NCI-H2029 treated with DMSO at 0.1 percent for 48 hours (cell line): ENCODE measurements at regions not wholly inside any gene's neighbourhood (a gene's known extent, or its start where the extent isn't known, plus 50 kb on each side); places are given as distances from the start of the nearest gene placed in this dataset.
A peak's percentile ranks its signal among the peaks of the same experiment; 100 is the strongest.

ENCODE experiments used
- DNase-seq: peaks from one replicate; lab custom pipeline; 2025; lab: John Stamatoyannopoulos, UW

DNA sequence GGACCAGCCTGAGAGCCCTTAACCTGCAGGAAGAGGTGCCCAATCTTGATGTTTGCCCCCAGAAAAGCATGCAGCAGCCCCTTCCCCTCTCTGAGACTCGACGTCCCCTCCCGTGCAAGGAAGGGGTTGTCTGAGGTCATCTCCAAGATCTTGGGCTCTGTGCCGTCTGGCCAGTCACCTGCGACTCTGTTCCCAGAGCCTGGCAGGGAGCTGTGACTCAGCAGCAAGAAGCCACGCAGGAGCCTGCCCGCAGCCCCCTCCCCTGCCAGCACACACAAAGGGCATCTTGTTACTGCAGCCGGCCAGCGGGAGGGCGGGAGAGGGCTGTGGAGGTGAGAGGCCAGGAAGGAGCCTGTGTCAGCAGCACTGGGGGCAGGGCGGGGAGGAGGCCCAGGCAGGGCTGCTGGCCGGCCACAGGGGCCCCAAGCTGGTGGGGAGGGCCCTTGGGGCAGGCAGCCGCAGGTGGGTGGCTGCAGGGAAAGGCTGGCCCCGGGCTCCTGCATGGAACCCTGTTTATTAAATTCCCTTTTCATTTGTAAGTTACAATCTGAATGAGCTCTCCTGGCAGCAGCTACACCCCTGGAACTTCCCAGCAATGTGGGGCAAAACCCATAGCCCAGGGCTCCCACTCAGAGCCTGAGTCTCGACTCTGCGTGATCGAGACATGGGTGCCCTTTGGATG, 103.7 kb upstream of the ZMIZ1 start:
- no peak for DNase-seq

DNA sequence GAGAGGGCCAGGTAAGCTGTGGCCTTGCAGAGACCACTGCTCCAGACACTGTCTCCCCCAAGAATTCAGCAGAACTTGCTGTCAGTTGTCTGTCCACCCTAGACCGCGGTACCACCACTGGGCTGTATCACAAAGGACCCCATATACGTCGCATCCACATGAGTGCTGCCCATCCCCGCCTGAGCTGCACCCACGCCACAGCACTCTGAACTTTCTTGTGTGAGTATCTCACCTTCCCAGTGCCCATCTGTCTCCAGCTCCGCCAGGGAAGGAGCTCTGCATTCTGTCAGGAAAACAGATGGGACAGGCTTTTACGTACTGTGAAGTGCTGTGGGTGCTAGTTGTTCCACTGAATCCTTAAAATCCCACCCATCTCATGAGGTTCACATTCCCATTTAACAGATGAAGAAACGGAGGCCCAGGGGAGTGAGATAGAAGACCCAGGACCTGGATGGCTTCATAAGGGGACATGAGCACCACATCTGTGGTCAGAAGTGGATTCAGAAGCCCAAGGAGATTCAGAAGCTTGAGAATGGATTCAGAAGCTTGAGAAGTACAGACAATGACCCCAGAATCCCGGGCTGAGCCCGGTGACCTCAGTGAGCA, 102.5 kb upstream of the ZMIZ1 start:
- DNase-seq = no peak

DNA sequence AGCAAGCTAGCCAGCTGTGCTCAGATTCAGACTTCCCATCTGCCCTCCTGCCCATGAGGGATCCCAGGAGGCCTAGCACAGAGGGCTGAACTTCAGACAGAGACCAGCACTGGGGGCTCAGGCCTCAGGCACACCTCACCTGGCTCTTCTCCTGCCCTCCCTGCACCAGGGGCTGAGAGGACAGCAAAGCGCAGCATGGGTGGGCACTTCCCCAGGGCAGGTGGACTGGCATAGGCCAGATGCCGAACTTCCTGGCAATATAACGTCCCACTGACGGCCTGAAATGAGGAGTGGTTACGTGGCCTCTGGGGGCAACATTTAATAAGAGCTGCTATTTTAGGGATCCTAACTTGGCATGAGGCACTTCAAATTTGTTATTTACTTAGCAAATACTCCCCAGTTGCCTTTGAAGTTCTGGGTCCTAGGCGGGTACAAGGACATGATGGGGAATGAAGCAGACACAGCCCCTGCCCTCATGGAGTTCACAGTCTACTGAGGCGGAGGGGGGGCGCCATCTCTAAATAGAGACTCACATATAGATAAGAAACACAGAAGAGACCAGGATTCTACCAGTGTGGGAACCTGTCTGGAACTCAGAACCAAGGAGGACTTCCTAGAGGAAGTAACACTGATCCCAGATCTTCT, 101.8 kb upstream of the ZMIZ1 start:
- no peak for DNase-seq

DNA sequence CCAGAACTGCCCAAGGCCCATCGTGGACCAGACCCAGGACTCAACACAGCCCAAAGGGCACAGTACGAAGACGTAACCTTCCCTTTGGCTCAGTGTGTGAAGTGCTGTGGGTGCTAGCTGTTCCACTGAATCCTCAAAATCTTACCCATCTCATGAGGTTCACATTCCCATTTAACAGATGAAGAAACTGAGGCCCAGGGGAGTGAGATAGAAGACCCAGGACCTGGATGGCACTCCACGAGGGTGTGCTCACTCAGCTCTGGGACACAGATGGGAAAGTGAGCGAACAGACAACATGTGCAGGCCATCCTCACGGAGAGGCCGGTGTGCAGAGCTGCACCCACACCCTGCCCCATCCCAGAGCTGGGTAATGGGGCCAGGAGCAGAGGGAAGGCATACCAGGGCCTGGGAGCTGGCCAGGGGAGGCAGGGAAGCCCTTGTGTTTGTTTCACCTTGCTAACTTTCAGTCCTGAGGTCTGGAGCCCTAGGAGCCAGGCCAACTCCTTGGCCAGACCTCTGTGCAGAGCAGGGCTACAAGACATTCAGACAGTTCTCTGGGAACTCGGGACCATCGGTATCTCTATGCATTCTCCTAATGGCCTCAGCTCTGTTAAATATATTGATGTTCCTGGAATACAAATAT, 100.3 kb upstream of the ZMIZ1 start:
- DNase-seq = no peak

DNA sequence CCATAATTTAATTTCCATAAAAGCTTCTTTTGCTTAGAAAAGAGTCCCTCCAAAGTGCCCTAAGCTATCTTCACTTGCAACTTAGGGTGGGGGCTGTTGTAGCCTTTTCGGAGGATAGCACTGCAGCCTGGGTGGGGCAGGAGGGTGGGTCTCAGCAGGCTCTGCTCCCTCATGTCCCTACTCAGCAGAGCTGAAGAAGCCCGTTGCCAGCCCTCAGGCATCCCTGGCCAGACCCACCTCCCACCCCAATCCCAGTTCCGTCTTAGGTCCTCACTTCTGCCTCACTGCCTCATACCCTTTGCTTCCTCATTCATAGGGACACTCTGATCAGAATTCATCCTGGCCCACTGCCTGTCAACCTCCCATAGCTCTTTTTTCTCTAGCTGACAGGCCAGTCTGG, 99.8 kb upstream of the ZMIZ1 start:
- DNase-seq = no peak

DNA sequence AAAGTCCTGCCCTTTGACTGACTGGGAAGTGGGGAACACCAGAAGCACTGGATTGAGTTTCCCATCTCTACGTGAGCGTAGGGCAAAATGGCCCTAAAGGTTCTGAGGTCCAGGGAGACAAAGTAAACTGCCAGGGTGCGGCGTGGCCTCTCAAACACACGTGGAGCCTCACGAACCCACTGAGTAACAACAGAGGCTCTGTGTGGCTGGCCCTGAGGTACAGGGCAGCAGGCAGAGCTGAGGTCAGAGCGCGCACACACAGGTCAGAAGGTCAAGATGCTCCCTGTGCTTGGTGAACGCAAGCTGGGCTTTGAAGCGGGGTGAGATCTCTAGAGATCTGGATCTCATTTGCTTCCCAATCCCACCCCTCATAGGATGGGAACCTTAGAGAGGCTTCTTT, 99.0 kb upstream of the ZMIZ1 start:
- DNase-seq = no peak

DNA sequence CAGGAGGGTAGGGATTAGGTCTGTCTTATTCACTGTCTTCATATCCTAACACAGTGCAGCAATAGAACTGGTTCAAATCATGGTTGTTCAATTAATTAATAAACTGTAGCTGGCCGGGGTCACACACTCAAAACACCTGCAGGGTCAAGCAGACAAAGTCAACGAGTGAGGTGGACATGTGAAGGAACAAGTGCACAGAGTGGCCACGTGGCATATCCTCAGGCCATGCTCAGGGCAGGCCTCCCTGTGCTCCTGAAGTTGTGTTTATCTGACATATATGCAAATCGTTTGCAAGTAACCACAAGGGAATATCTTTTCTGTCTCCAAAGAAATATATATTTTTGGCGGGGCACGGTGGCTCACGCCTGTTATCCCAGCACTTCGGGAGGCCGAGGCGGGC, 98.5 kb upstream of the ZMIZ1 start:
- no peak for DNase-seq

DNA sequence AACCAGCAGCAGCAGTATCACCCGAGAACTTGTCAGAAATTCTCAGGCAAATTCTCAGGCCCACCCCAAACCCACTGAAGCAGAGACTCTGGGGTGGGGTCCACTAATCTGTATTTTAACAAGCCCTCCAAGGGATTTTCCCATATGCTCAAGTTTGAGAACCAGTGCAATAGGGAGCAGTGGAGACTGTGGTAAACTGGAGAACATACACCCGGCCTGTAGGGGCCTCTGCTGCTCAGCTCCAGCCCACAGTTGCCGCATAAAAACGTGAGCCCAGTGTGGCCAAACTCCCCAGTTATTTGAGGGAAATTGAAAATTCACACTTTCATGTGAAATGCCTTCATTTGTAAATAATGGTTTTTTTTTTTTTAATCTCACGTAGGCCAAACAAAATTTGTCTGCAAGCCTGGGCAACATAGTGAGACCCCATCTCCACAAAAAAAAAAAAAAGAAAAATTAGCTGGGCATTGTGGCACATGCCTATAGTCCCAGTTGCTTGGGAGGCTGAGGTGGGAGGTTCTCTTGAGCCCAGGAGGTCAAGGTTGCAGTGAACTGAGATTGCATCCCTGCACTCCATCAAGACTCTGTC, 97.6 kb upstream of the ZMIZ1 start:
- no peak for DNase-seq

DNA sequence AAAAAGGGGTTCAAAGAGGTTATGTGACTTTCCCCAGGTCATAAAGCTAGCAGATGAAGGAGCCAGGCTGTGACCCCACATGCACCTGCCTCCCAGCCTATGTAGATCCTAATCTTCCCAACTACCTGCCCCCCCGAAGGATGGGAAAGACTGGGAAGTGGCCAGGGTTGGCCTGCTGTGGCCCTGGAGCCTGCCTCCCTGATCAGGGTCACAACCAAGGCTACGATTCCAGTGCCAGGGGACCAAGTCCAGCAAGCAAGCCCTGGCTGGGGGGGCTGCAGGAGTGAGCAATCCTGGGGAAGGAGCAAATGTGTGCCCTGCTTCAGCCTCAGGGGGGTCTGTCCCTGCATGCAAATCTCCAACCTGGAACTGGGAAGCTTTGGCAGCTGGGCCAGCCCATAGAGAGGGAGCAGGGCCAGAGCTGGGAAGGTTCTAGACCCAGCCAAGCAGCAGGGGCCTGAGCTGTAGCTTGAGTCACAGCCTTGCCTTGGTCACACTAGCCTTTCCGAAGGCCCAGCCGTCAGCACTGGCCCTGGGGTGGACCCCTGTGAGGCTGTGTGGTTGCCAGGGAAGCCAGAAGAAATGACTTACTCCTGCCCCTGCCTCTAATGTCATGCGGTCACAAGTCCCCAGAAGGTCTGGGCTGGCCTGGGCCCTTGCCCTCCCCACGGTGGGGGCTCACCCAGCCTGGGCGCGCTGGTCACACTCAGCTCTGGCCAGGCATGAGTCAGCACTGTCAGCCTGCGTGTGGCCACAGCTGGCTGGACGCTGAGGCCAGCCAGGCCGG, 96.4 kb upstream of the ZMIZ1 start:
- DNase-seq = no peak

DNA sequence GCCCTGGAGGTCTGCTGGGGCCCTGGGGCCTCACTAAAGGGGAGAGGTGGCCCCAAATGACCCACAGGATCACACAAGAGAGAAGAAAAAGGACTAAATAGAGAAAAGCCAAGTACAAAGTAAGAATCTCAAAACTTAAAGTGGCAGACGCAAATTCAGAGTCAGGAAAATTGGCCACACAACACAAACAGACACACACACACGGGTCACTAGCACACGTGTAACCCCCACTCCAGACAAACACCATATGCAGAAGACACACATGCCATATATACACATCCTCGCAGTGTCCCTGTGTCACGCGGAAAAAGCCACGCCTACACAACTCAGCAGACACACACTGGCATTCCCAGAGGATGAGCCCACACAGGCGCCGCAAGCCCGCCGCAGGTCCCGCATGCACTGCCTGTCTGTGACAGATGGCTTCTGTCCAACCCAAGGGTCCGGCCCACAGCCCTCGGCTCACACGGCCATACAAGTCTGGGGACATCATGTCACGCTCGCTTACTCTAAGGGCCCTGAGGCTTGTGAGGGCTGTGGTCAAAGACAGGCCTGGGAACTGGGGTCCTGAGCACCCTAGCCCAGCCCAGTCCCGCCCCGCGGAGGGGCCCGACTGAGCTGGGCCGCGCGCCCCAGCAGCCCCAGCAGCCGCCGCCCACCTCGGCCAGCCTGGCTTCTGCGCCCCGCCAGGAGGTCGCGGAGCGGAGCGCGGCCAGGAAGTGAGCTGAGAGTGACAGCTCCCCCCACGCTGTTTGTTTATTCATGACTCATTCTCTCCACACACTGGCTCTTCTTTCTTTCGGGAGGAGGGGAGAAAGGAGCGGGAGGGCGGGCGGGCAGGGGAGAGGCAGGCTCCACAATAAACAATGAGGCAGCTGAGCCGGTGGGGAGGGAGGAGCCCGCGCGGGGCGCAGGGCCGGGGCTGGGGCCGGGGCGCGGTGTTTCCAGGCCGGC, 95.5 kb upstream of the ZMIZ1 start:
- DNase-seq = peak; percentile 52

DNA sequence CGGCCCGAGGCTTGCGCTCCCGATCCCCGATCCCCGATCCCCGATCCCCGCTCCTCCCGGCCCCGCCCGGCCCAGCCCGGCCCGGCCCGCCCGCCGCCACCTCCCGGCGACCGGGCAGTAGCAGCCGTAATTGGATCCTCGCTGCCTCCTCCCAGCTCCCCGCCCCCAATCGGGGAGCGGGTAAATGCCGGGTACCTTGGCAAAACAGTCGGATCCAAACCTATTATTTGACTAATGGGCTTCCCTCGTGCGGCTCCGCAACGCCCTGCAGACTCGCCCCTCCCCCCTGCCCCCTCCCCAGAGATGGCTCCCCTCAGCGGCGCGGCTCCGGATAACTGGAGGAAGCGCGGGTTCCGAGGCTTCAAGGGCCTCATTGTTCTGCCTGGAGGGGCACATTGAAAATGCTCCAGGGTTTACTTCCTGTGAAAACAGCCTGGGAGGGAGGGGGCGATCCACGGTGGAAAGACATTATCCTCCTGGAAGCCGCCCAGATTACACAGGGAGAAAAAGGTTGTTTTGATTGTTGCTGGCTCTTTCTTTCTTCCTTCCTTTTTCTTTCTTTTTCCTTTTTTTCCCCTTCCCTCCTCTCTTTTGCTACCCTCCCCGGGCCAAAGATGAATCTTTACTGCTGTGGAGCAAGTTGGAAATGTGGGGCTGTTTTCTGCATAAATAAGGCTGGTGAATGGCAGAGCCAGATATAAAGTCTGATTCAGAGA, 94.7 kb upstream of the ZMIZ1 start:
- peak; percentile 61 for DNase-seq

DNA sequence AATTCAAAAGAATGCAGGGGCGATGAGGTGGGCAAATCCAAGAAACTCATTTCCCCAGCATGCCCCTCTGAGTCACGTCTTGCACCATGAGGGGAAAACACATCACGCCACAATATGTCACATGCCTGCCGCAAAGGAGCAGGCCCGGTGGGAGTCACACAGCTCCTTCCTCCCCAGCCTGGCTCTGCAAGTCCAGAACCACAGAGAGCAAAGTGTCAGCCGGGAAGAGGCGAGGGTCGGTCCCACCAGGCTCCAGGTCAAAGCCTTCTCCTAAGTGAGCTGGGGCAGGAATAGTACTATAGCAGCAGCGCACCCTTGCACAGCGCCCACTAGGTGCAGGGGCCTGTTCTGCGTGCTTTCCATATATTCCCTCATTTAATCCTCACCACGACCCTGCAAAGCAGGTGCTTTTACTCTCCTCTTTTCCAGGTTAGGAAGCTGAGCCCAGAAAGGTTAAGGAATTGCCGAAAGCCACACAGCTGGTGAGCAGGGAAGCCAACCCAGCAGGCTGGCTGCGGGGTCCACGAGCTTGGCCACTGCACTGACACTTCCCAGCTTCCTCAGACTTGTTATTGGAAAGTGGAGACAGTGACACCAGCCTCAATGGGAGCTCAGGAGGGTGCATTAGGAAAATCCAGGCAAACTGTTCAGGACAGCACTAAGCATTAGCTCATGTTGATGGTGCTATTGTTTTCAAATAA, 94.0 kb upstream of the ZMIZ1 start:
- DNase-seq = peak; percentile 5

DNA sequence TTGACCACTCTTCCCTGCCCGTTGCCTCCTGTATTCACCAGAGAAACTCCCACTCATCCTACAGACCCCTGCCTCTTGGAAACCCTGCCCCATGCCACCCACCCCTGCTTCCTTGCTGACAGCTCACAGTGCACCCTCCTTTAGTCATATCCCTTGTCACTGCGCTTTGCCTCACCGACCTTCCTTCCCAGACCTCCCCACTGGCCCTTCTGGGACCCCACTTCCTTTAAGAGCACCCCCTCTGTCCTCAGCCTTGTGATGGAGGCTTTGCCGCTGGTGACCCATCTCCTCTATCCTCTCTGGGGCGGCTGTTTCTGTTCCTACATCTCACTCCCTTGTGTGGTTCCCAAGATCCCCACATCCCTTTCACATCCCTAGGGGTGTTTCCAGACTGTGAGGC, 92.8 kb upstream of the ZMIZ1 start:
- DNase-seq = no peak

DNA sequence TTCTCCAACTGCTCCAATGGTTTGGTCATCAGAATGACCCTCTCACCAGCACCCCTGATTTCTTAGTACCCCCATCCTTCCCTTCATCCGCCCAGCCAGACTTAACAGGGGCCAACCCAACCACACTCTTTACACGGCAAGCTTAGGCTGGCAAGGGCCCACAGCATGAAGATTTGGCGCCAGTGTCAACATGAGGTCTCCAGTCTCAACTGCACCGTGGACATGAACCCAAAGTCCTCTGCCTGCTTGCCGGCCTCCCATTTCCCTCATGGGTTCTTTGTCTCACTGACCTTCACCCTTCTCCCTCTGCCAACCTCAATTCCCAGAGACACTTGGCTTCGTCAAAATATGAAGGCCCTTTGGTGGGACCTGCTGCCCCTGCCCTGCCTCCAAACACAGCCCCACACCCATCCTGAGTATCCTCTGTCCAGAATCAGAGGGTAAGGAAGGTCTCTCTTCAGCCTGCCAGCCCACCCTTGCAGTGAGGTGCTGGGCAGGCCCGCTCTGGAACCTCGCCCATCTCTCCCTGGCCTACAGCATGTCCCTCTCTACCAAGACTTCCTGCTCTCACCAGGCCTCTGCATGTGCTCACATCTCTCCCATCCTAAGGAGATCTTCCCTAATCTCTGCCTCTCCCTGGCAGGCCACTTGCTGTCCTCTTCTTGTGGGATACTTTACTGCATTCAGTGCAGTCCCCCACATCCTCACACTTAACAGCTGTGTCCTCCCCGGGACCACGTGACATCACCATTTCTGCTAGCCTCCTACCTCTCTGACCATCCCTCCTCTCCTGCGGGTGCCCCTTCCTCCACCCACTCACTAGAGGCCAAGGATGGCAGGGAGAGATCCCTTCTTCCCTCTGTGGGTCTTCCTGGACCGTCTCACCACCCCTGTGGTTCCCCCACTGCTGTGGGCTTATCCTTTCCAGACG, 91.7 kb upstream of the ZMIZ1 start:
- DNase-seq = no peak

DNA sequence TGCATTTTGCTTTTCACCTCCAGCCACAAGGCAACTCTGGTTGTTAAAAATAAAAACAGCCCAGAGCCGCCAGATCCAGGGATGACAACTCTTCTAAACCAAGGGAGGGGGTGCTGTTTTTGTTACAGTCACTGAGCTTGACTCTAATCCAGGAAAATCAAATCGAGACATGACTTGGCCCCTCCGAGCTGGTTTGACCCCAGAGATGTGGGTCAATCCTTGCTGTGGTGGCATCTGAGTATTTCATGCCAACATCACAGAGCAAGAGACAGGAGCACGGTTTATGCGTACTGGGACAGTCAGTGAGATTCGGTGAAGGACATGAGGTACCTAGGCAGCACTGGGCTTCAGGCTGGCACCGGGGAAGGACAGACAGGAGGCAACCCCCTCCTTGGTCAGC, 88.8 kb upstream of the ZMIZ1 start:
- DNase-seq = no peak

DNA sequence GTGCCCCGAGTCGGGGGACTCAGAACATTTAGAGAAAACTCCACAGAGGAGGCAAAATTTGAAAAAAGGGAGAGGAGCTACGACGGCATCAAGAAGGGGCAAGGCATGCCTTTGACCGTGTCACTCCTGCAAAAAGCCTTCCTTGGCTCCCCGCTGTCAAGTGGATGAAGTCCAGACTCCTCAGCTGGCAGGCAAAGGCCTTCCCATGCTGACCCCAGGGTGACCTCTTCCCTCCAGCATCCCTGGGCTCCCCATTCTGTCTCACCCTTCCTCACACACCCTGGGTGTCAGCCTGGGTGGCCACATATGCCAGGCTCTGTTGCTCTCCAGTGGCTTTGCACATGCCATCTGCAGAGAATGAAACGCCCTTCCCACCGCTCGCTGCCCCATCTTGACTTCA, 88.4 kb upstream of the ZMIZ1 start:
- no peak for DNase-seq

DNA sequence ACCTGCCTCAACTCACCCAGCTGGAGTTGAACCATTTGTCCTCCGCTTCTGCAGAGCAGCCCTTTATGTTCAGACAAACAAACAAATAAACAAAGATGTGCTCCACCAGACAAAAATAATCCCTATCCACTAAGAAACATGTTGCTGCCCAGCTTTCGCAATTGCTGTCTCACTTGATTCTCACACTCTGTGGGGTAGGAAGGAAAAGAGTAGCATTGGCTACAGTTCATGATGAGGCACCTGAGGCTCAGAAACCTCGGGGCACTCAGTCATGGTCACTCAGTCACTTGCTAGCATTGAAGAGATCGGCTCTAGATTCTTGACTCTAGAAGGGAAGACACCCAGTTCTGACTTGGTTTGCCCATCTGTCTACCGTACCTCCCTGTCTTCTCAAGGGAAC, 88.0 kb upstream of the ZMIZ1 start:
- DNase-seq = no peak

DNA sequence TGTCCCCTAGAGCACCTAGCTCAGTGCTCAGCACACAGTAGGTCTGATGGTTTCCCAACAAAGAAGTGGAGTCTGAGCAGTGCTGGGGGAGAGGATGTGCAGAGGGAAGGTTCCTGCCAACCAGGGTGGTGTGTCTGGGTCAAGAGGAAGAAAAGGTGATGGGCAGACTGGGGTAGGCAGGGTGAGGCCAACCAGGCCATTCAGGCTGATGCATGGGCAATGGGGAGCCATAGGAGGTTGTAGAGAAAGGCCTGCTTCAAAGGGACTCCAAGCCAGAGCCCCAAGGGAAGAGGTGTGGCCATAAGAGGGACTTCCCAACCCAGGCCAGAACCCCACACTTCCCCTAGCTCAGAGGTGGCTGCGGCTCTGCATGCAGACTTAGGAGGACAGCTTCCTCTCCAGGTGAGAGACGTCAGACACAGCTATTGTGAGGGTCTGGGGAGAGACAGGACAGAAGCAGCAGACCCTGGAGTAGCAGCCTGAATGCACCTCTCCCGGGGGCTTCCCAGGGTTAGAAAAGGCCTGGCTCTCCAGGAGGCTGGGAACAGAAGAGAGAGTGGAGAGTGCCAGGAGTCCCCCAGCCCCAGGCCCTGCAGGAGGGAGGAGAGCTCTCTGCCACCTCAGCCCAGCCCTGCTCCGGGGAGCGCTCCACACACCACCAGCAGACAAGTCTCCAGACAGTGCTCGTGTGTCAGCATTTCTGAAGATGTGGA, 87.4 kb upstream of the ZMIZ1 start:
- DNase-seq = no peak
